T-helper 1 cell treated with Interleukin-12 subunit alpha and Interleukin-12 subunit beta and Interleukin-4 antibody, amounts not matched to agents 30 ng/mL and 1 ng/mL, for 36 hours (primary cell): ENCODE measurements at regions not wholly inside any gene's neighbourhood (a gene's known extent, or its start where the extent isn't known, plus 50 kb on each side); places are given as distances from the start of the nearest gene placed in this dataset.

Experiments used
- intact Hi-C: fragments of 100-400 bp; cut with micrococcal nuclease; formaldehyde crosslinking; loops from one replicate; pipeline ENCODE4 v1.15.1; 2024

DNA sequence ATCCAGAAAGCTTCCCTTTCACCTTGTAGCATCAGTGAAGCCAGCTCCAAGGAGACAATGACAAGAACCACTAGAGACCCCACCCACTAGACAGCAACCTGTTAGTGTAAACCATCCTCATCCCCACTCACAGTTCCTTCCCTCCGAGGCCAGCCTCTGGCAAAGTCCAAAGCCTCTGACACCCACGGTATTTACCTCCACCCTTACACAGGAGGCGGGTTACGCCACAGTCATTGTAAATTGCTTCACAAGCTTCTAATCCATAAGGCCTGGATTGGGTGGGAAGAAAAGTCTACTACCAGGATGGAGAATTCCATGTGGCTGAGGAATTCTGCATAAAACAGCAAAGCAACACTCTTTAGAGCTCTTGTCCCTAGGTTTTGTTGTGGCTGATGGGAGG lies 287.4 kb downstream of the BUD13 start:
- intact Hi-C loops = no loop called here

DNA sequence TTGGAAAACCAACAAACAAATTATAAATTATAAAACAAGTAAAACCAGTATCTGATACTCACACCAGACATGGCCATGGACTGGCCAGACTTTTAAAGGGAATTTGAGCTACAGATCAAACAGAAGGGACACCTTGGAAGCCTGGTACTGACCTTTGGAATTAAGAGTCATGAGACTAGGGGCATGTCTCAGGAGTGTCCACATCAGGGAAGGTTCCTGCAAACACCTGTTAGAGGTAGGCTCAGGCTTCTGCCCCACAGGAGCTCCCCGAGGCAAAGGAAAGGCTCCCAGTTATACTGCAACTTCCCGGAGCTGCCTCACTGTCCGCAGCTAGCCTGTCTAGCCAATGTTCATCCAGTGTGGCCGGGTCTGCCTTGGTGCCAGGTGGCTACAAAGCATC lies 290.1 kb downstream of the BUD13 start:
- intact Hi-C loops = no loop called here

DNA sequence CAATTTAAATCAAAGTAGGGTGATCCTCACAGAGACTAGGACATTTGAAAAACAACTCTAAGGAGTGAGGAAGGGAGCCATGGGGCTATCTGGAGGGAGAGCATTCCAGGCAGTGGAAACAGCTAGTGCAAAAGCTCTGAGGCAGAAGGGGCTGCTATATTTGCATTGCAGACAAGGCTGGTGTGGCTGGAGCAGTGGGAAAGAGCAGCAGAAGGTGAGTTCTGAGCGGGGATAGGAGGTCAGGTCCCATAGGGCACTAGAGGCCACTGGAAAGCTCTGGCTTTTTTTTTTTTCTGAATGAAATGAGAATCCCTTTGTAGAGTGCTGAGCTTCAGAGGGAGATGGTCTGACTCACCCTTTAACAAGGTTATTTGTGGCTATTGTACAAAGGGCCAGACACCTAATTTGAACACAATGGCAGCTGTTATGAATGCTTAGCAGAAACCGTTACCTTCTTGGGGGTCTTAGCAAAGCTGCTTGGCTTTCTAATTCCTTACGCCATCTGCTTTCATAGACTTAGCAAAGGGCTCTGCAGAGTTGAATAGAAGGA lies 291.6 kb downstream of the BUD13 start:
- intact Hi-C loops = no loop called here

- intact Hi-C loops = no loop called here
These were observed 293.8 kb downstream of the BUD13 start for GRCh38 chr11:116478669-116479668.

DNA sequence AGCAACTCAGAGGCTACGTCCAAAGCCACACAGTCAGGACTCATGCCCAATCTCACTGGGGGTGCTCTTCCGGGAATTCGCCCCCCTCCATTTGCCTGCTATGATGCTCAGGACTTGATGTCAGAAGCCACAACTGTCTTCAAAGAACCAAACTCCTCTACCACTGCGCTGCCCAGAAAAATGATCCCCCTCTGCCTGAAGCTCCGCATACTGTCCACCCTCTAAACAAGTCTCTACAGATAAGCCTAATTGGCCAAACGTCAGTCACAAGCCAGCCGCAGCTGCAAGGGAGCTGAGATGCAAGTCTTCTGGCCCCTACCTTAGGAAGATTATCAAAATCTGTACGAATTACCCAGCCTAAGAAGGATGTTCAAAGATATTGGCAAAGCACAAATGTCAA lies 294.6 kb downstream of the BUD13 start:
- intact Hi-C loops = no loop called here

GRCh38 chr11:116473790-116474346 lies 298.9 kb downstream of the BUD13 start:
- intact Hi-C loops = no loop called here

- intact Hi-C loops = no loop called here
These were observed 299.5 kb downstream of the BUD13 start for GRCh38 chr11:116473206-116473769.

GRCh38 chr11:116472651-116473050 lies 300.1 kb downstream of the BUD13 start:
- intact Hi-C loops = no loop called here

GRCh38 chr11:116471608-116472256 lies 301.1 kb downstream of the BUD13 start:
- intact Hi-C loops = no loop called here

DNA sequence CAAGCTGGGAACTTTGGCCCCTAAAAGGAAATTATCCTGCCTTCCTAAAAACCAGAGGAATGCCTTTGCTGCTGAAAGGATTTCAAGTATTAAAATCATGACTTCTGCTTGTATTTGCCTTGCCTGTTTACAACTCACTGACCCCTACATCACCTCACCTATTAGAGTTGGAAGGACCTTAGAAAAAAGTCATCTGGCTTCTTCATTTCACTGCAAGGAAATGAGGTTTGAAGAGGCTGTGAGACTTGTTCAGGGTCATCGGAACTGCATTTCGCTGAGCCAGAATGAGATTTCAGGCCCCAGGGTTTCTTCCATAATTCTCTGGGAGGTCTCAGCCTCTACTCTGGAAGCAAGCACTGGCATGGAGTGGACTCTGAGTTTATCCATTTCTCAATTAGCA lies 304.1 kb downstream of the BUD13 start:
- intact Hi-C loops = no loop called here

- intact Hi-C loops = no loop called here
These were observed 305.0 kb downstream of the BUD13 start for GRCh38 chr11:116467823-116468222.

DNA sequence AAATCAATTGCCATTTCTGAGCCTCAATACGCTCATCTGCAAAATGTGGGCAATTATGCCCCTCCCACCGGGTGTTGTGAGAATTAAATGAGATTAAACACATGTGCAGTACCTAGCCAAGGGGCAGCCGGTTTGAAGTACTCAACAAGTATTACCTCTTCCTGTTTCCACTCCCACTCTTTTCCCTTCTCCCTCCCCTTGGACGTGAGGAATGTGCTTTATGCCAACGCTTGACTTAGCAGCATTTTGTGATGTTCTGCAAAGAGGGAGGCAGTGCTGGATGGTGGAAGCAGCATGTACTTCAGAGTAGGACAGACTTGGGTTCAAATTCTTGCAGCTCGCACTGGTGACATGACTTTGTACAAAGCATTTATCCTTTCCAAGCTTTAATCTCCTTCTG lies 306.0 kb downstream of the BUD13 start:
- intact Hi-C loops = no loop called here

DNA sequence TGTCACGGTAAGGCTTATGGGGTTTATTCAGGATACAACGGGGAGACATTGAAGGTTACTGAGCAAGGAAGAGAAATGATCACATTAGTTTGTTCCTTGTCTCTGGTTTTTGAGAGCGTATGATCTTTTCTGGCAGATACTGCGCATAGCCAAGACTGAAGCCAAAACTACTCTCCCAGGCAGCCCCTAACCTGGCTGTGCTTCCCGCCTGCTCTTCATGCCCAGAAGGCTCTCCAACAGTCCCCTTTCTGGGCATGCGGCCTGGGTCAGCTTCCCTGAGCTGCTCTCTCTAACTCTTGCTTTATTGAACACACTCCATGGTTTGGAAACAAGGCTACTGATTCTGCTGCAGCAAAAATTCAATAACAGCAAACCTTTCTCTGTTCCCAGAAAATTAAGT lies 306.6 kb downstream of the BUD13 start:
- intact Hi-C loops = no loop called here

- intact Hi-C loops = no loop called here
These were observed 307.7 kb downstream of the BUD13 start for GRCh38 chr11:116465056-116465455.

GRCh38 chr11:116461789-116462188 lies 311.0 kb downstream of the BUD13 start:
- intact Hi-C loops = no loop called here

GRCh38 chr11:116460156-116460920 lies 312.4 kb downstream of the BUD13 start:
- intact Hi-C loops = no loop called here

DNA sequence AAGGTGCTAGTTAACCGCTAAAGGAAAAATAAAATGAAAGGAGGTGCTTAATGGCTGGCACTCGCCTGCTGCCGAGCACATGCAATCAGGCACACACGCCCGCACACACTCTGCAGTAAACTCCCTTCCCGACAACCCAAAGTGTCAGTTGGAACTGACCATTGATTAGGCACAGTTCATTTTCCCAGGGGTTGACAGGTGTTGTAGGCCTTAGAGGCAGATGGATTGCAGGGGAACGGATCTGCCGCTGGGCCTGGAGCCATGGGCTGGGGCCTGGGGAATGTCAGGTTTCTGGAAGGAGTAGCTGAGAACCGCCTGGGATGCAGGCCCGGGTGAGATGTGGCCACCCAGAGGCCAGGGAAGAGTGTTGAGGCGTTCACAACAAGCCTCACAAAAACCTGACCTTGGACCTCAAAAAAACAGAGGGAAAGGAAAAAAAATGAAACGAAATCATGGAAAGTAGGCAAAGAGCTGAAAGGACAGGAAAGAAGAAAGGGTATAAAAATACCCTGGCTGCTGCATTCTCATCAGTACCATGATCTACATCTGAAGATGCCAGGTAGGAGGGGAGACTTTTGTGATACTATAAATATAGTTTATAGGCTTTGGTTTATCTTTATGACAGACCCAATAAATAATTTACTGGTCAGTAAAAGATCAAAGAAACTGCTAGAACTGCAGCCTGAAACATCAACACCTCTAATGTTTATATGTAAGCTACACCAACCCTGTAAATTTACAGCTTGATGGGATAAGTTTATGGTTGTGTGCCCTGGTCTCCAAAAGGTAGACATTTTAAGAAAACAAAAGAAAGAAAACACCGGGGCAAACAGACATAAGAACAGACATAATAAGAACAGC lies 313.4 kb downstream of the BUD13 start:
- intact Hi-C loops = no loop called here

- intact Hi-C loops = no loop called here
These were observed 314.2 kb downstream of the BUD13 start for GRCh38 chr11:116458546-116458945.

- intact Hi-C loops = no loop called here
These were observed 315.3 kb downstream of the BUD13 start for GRCh38 chr11:116457336-116458007.
